ENCODE measurements at regions not wholly inside any gene's neighbourhood (a gene's known extent, or its start where the extent isn't known, plus 50 kb on each side); places are given as distances from the start of the nearest gene placed in this dataset.

GRCh38 chr5:63220244-63220643 is 641.6 kb downstream of the LRRC70 start:
- no peak overlapping the region for H3K18ac ChIP-seq (ENCODE audit: extremely low read depth, low read length)
- no peak overlapping the region for H3K4ac ChIP-seq (replicated peaks; ENCODE audit: insufficient read length, low read depth, low read length)
- H3K9me3 ChIP-seq (ENCODE audit: insufficient read depth in 2 of 2, low read depth in 1 of 2, low read length in 1 of 2), result no peaks in the 10 kb centered on the region
- no peak overlapping the region for H2BK15ac ChIP-seq (ENCODE audit: low read length)
- no peaks in the 10 kb centered on the region for H3K4me1 ChIP-seq (replicated peaks in 1 of 4; ENCODE audit: control insufficient read depth in 3 of 4, insufficient read depth in 4 of 4, low read length in 3 of 4)
- no peaks in the 10 kb centered on the region for H3K27me3 ChIP-seq (replicated peaks in 1 of 4; ENCODE audit: control insufficient read depth in 3 of 4, extremely low read depth in 1 of 4, insufficient read depth in 3 of 4, low read length in 3 of 4)
- H2AK5ac ChIP-seq (ENCODE audit: low read depth, low read length), result no peak overlapping the region
- no peak overlapping the region for H3K23ac ChIP-seq (ENCODE audit: insufficient read length)
- H2AFZ ChIP-seq (ENCODE audit: low read length), result no peak overlapping the region
- no peak overlapping the region for H4K5ac ChIP-seq (ENCODE audit: insufficient read length, low read depth, low read length)
- no peak overlapping the region for H2BK12ac ChIP-seq (ENCODE audit: low read depth, low read length)
- H2BK20ac ChIP-seq (ENCODE audit: low read length), result no peak overlapping the region
- H3K79me1 ChIP-seq (ENCODE audit: low read depth, low read length), result no peaks in the 10 kb centered on the region
- no peak overlapping the region for H3K4me2 ChIP-seq (ENCODE audit: insufficient read depth in 1 of 2, low read depth in 2 of 2, low read length in 2 of 2)
- no peak overlapping the region for H2BK120ac ChIP-seq (replicated peaks; ENCODE audit: low read depth, low read length)
- H3K14ac ChIP-seq (ENCODE audit: insufficient read length), result no peak overlapping the region
- no peak overlapping the region for H3K4me3 ChIP-seq (ENCODE audit: extremely low read depth in 1 of 4, insufficient read depth in 2 of 4, low read depth in 3 of 4, low read length in 4 of 4)
- no peaks in the 10 kb centered on the region; the same call in 1 of the 2 replicates for H3K23me2 ChIP-seq (ENCODE audit: low read depth, low read length)
- H3K27ac ChIP-seq (ENCODE audit: low read depth, low read length), result no peak overlapping the region
- ChIA-PET CTCF (ENCODE audit: partially characterized antibody) (no interaction called here), POLR2A (ENCODE audit: partially characterized antibody) (no interaction called here)
- WGBS, 2 experiments (ENCODE audit: extremely low coverage in 1 of 2, insufficient coverage in 1 of 2, insufficient read length in 1 of 2, insufficient replicate concordance in 2 of 2, low coverage in 1 of 2, low lambda C conversion rate in 2 of 2, missing lambda C conversion rate in 1 of 2), result 87% methylated on average over 1 of the region's 1 CpG; no CpG with 5 or more reads in 1 of the 2 experiments
- H3K9ac ChIP-seq (replicated peaks in 1 of 4; ENCODE audit: extremely low read depth in 1 of 4, low read depth in 3 of 4, low read length in 3 of 4), result no peak overlapping the region
- no peak overlapping the region for H4K8ac ChIP-seq (ENCODE audit: extremely low read depth, insufficient read depth, low read length)
- no peak overlapping the region for H3K56ac ChIP-seq (replicated peaks; ENCODE audit: insufficient read length, low read depth, low read length)
- no peak overlapping the region for H4K91ac ChIP-seq (replicated peaks; ENCODE audit: insufficient read length, low read length)
- H3K36me3 ChIP-seq (ENCODE audit: control insufficient read depth in 2 of 4, insufficient read depth in 4 of 4, low read length in 3 of 4), result no peaks in the 10 kb centered on the region
- no peaks in the 10 kb centered on the region for H3K79me2 ChIP-seq (ENCODE audit: control insufficient read depth in 1 of 2, insufficient read depth in 2 of 2, low read length in 2 of 2)
- H2BK5ac ChIP-seq (ENCODE audit: low read depth, low read length), result no peak overlapping the region
- DNase-seq (ENCODE audit: low read depth in 1 of 2, low spot score in 2 of 2), result no peak
- no peaks in the 10 kb centered on the region for H4K20me1 ChIP-seq (replicated peaks in 1 of 2; ENCODE audit: control insufficient read depth in 1 of 2, insufficient read depth in 2 of 2, low read length in 2 of 2)
- no peak for FAIRE-seq
- no peak for TF ChIP-seq EZH2 (IDR thresholded peaks at IDR 0.05; ENCODE audit: low read depth, low read length, severe bottlenecking)
- no peak for TF ChIP-seq CTCF (IDR thresholded peaks at IDR 0.05; ENCODE audit: control extremely low read depth in 1 of 3, insufficient read depth in 1 of 3, low read depth in 1 of 3, low read length in 3 of 3)
- TF ChIP-seq SP1 (IDR thresholded peaks at IDR 0.05; ENCODE audit: low read depth, low read length), result no peak
- no peak for TF ChIP-seq PHF8 (conservative IDR thresholded peaks at IDR 0.05; ENCODE audit: low read depth, low read length)
- TF ChIP-seq ATF3 (IDR thresholded peaks at IDR 0.05; ENCODE audit: insufficient read depth, low read depth, low read length), result no peak
- TF ChIP-seq CBX8 (IDR thresholded peaks at IDR 0.05; ENCODE audit: borderline replicate concordance, low read depth, low read length), result no peak
- no peak for TF ChIP-seq CREB1 (IDR thresholded peaks at IDR 0.05)
- TF ChIP-seq RNF2 (IDR thresholded peaks at IDR 0.05; ENCODE audit: borderline replicate concordance, low read depth, low read length, missing control alignments, poor library complexity, severe bottlenecking), result no peak
- no peak for TF ChIP-seq SAP30 (IDR thresholded peaks at IDR 0.05; ENCODE audit: insufficient read depth, insufficient replicate concordance, low read length)
- no peak for TF ChIP-seq SRF (IDR thresholded peaks at IDR 0.05; ENCODE audit: low read depth, low read length)
- no peak for TF ChIP-seq RAD21 (IDR thresholded peaks at IDR 0.05 in 1 of 2, conservative IDR thresholded peaks at IDR 0.05 in 1 of 2; ENCODE audit: low read depth in 2 of 2, low read length in 2 of 2)

Data from H1 (cell line).